ENCODE measurements at regions not wholly inside any gene's neighbourhood (a gene's known extent, or its start where the extent isn't known, plus 50 kb on each side); places are given as distances from the start of the nearest gene placed in this dataset.

- WGBS, 2 donors, result 79 to 85% methylated on average over 6 to 8 of the region's 11 CpGs
- Histone ChIP-seq H3K9me3 (no peaks in the 10 kb centered on the region), H3K36me3 (no peaks in the 10 kb centered on the region), H3K4me1 (no peaks in the 10 kb centered on the region), H3K27ac (no peak overlapping the region), H3K4me3 (replicated peaks in 1 of 3) (no peak overlapping the region), H3K27me3 (no peaks in the 10 kb centered on the region)
- intact Hi-C loops (cut with DNase I), result loop anchor here (10.0 kb wide), 1 partner anchor 813 kb away; no protein-coding TSS in a partner anchor
- TF ChIP-seq CTCF (IDR thresholded peaks at IDR 0.05), result no peak
- no peak for TF ChIP-seq POLR2A (IDR thresholded peaks at IDR 0.05)
- DNase-seq, result no peak
Measured at GRCh38 chr2:3951131-3951954, 248.0 kb downstream of the DCDC2C start.

DNA sequence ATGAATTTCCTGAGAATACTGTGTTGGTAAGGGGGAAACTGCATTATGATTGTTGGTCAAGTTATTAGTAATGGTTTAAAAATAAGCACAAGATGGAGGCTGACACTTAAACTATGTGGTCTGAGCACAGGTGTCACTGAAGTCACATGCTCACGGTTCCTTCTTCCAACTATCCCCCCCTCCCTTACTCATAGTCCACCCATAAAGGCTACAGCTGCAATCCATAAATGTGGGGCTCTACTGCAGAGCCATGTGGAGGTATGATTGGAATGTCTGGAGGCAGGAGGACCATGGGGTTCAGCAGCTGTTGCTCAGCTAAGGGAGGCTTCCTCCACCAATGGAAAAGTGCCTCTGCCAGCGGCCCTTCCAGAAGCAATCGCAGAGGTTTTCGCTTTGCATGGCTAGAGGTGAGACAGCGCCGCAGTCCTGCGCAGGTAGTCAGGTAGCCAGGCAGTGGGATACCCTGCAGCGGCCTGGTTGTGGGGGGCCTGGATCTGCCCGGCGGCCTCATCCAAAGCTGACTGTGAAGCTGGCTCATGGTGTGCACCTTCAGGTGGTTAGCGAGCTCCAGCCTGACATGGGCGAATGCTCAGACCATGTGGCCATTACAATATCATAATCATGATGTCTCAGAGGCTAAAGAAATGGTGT, 249.6 kb downstream of the DCDC2C start:
- WGBS, 2 donors, result 95 to 97% methylated on average over 11 to 12 of the region's 12 CpGs
- no peaks in the 10 kb centered on the region for H3K36me3 ChIP-seq
- H3K4me3 ChIP-seq (replicated peaks in 1 of 3), result no peak overlapping the region
- no peak for DNase-seq
- no peaks in the 10 kb centered on the region for H3K4me1 ChIP-seq
- no peaks in the 10 kb centered on the region for H3K9me3 ChIP-seq
- no peaks in the 10 kb centered on the region for H3K27me3 ChIP-seq
- no peak overlapping the region for H3K27ac ChIP-seq
- intact Hi-C loops (cut with DNase I), result loop anchor here (10.0 kb wide), 1 partner anchor 812 kb away; no protein-coding TSS in a partner anchor
- TF ChIP-seq POLR2A (IDR thresholded peaks at IDR 0.05) (no peak), CTCF (IDR thresholded peaks at IDR 0.05) (no peak)

DNA sequence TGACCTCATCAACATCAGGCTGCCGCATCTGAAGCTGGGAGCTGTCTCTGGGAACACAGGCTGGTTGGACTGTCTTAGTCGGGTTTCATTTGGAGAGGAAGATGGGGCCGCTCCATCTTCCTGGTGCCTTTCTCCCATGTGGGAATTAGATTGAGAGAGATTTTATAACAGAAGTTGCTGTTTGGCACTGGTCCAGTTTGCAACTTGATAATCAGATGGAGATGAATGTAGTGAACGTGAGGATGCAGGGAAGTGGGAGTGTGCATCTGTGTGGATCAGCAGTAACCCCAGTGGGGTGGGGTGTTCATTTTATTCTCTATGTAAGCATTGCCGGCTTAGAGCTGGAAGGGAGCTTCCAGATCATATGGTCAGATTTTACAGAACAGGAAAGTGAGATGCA, 250.9 kb downstream of the DCDC2C start:
- Histone ChIP-seq H3K27ac (no peak overlapping the region), H3K9me3 (no peaks in the 10 kb centered on the region), H3K4me3 (replicated peaks in 1 of 3) (no peak overlapping the region), H3K4me1 (no peaks in the 10 kb centered on the region), H3K36me3 (no peaks in the 10 kb centered on the region), H3K27me3 (no peaks in the 10 kb centered on the region)
- WGBS, 2 donors, result 60 to 69% methylated on average over 5 of the region's 5 CpGs
- DNase-seq, result no peak
- no peak for TF ChIP-seq CTCF (IDR thresholded peaks at IDR 0.05)
- TF ChIP-seq POLR2A (IDR thresholded peaks at IDR 0.05), result no peak
- intact Hi-C loops (cut with DNase I), result loop anchor here (10.0 kb wide), 1 partner anchor 811 kb away; no protein-coding TSS in a partner anchor

- H3K27ac ChIP-seq, result no peak overlapping the region
- H3K4me3 ChIP-seq (replicated peaks in 1 of 3), result no peak overlapping the region
- no peaks in the 10 kb centered on the region for H3K4me1 ChIP-seq
- TF ChIP-seq CTCF (IDR thresholded peaks at IDR 0.05), result no peak
- no peak for TF ChIP-seq POLR2A (IDR thresholded peaks at IDR 0.05)
- DNase-seq, result no peak
- WGBS, 2 donors, result 67 to 70% methylated on average over 8 of the region's 8 CpGs
- no peaks in the 10 kb centered on the region for H3K9me3 ChIP-seq
- no peaks in the 10 kb centered on the region for H3K36me3 ChIP-seq
- intact Hi-C loops (cut with DNase I), result loop anchor here (10.0 kb wide), 1 partner anchor 808 kb away; no protein-coding TSS in a partner anchor
- no peaks in the 10 kb centered on the region for H3K27me3 ChIP-seq
Measured at GRCh38 chr2:3956406-3956805, 253.0 kb downstream of the DCDC2C start.

DNA sequence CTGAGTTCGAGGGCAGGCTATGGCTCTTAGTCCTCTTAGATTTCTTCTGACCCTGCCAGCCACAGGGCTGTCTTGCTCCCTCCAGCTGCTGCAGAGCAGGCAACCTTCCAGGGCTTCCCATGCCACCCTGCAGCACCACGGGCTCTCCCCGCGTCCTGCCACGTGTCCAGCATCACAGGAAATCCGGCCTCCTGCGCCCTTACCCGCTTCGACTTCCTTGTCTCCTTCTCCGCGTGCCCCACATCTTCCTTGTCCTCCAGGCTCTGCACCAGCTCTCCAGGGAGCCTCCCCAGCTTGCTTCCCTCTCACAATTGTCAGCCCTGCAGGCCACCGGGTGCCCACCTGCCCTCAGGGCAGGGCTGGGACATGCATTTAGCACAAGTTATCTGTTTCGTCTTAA, 253.5 kb downstream of the DCDC2C start:
- H3K4me3 ChIP-seq (replicated peaks in 1 of 3), result no peak overlapping the region
- no peaks in the 10 kb centered on the region for H3K9me3 ChIP-seq
- no peaks in the 10 kb centered on the region for H3K4me1 ChIP-seq
- TF ChIP-seq POLR2A (IDR thresholded peaks at IDR 0.05) (no peak), CTCF (IDR thresholded peaks at IDR 0.05) (no peak)
- DNase-seq, result no peak
- intact Hi-C loops (cut with DNase I), result loop anchor here (10.0 kb wide), 1 partner anchor 808 kb away; no protein-coding TSS in a partner anchor
- H3K27ac ChIP-seq, result no peak overlapping the region
- WGBS, 2 donors, result 87 to 89% methylated on average over 13 of the region's 13 CpGs
- no peaks in the 10 kb centered on the region for H3K36me3 ChIP-seq
- H3K27me3 ChIP-seq, result no peaks in the 10 kb centered on the region

All from thyroid gland (tissue), 4 donors.